Activated T-cell treated with anti-CD3 and anti-CD28 coated beads, Interleukin-2, amount 50 U/mL, for 72 hours (primary cell): ENCODE measurements at regions not wholly inside any gene's neighbourhood (a gene's known extent, or its start where the extent isn't known, plus 50 kb on each side); places are given as distances from the start of the nearest gene placed in this dataset.
"Not testable (repeated sequence)": the region's sequence is repeated elsewhere in the genome, so short reads cannot be mapped to it uniquely, and the experiment has no call there.

Source experiments
- ATAC-seq, 2 donors: fragments of 150-1000 bp; cut with Tn5 transposase; replicated peaks in 1 of 2; 2 replicates each; pipeline ENCODE4 v1.10.0; 2021; ENCODE audit warnings: moderate library complexity in 2 of 2, mild to moderate bottlenecking in 1 of 2
- DNase-seq, 2 donors: peaks; one replicate each; pipeline ENCODE4 v3.0.0; 2021 to 2022; ENCODE audit warnings: mixed read lengths in 1 of 2
- H3K27ac Mint-ChIP-seq: one replicate; pipeline ENCODE4 v1.8.0; 2022; ENCODE audit warnings: mild to moderate bottlenecking, moderate library complexity, mixed read lengths
- H3K27me3 Mint-ChIP-seq: one replicate; pipeline ENCODE4 v1.8.0; 2022; ENCODE audit warnings: low read depth, mixed read lengths
- H3K36me3 Mint-ChIP-seq, 2 donors: one replicate each; pipeline ENCODE4 v1.8.0; 2022; ENCODE audit warnings: mixed read lengths in 2 of 2, mild to moderate bottlenecking in 1 of 2; ENCODE audit not compliant: insufficient read depth in 2 of 2
- H3K4me1 Mint-ChIP-seq: one replicate; pipeline ENCODE4 v1.8.0; 2022; ENCODE audit warnings: low read depth, mixed read lengths
- H3K4me3 Mint-ChIP-seq, 2 donors: one replicate each; pipeline ENCODE4 v1.8.0; 2022; ENCODE audit warnings: mild to moderate bottlenecking in 2 of 2, mixed read lengths in 2 of 2, moderate library complexity in 2 of 2
- H3K9me3 Mint-ChIP-seq, 2 donors: one replicate each; pipeline ENCODE4 v1.8.0; 2022; ENCODE audit warnings: mixed read lengths in 2 of 2

- Mint-ChIP-seq H3K27ac (no peak overlapping the region), H3K4me1 (no peaks in the 10 kb centered on the region), H3K4me3 (no peak overlapping the region), H3K27me3 (peaks cover 6% of the 10 kb centered on the region), H3K36me3 (no peaks in the 10 kb centered on the region), H3K9me3 (peaks cover 0 to 3% of the 10 kb centered on the region in 2 donors)
- ATAC-seq: no peak
- DNase-seq: no peak
Observed at GRCh38 chr7:113301141-113301540, 182.8 kb upstream of the SMIM30 start.

GRCh38 chr7:113299748-113300147, 181.4 kb upstream of the SMIM30 start:
- H3K4me1 Mint-ChIP-seq: no peaks in the 10 kb centered on the region
- ATAC-seq (no peak), DNase-seq (no peak)
- no peak overlapping the region for H3K4me3 Mint-ChIP-seq
- no peak overlapping the region for H3K27ac Mint-ChIP-seq
- peaks cover 6% of the 10 kb centered on the region for H3K27me3 Mint-ChIP-seq
- peaks cover 0 to 3% of the 10 kb centered on the region in 2 donors for H3K9me3 Mint-ChIP-seq
- H3K36me3 Mint-ChIP-seq: no peaks in the 10 kb centered on the region

DNA sequence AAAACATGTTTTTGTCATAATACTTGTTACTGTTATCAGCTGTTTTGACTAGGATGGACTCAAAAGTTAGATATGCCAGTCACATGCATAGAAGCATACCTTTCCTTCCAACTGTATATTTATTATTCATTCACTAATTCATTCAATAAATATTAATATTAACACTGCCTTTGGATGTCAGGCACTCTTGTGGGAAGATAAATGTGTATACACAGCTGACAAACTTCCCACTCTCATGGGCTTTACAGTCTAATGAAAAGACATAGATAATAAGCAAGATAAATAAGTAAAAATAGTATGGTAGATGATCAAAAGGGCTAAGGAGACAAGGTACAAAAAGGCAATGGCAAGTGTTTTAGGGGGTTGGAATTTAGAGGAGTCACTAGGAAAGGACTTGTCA, 180.1 kb upstream of the SMIM30 start:
- Mint-ChIP-seq H3K36me3 (no peaks in the 10 kb centered on the region), H3K4me3 (no peak overlapping the region), H3K4me1 (no peaks in the 10 kb centered on the region), H3K9me3 (peaks cover 0 to 3% of the 10 kb centered on the region in 2 donors), H3K27ac (no peak overlapping the region), H3K27me3 (peaks cover 6% of the 10 kb centered on the region)
- DNase-seq (no peak), ATAC-seq (no peak)

- DNase-seq (no peak), ATAC-seq (no peak)
- Mint-ChIP-seq H3K36me3 (no peaks in the 10 kb centered on the region), H3K27ac (no peak overlapping the region), H3K4me3 (no peak overlapping the region), H3K27me3 (peaks cover 6% of the 10 kb centered on the region), H3K9me3 (no peaks in the 10 kb centered on the region), H3K4me1 (no peaks in the 10 kb centered on the region)
Observed at GRCh38 chr7:113294750-113295149, 176.4 kb upstream of the SMIM30 start.

DNA sequence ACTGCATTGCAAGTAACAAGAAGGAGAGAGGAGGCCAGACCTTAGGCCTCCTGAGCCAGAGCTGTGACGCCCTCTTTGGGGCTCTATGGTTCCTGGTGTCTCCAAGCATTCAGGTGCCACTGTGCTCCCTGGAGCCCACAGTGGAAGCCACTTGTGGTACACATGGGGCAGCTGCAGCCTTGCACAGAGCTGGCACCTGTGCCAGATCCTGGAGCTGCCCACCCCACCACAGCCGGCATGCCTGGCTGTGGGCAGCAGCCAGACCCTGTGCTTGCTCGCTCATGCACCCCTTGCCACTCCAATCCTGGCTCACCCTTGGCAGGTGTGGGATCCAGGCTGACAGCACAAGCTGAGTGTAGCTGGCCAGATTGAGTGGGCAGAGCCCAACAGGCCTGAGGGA, 173.8 kb upstream of the SMIM30 start:
- DNase-seq (no peak), ATAC-seq (no peak)
- H3K27me3 Mint-ChIP-seq: peaks cover 5% of the 10 kb centered on the region
- no peaks in the 10 kb centered on the region for H3K36me3 Mint-ChIP-seq
- no peaks in the 10 kb centered on the region for H3K9me3 Mint-ChIP-seq
- no peak overlapping the region for H3K4me3 Mint-ChIP-seq
- no peak overlapping the region for H3K27ac Mint-ChIP-seq
- no peaks in the 10 kb centered on the region for H3K4me1 Mint-ChIP-seq

GRCh38 chr7:113291058-113291457, 172.7 kb upstream of the SMIM30 start:
- DNase-seq (no peak), ATAC-seq (no peak)
- Mint-ChIP-seq H3K27me3 (no peaks in the 10 kb centered on the region), H3K4me3 (no peak overlapping the region), H3K27ac (no peak overlapping the region), H3K9me3 (no peaks in the 10 kb centered on the region), H3K4me1 (no peaks in the 10 kb centered on the region), H3K36me3 (no peaks in the 10 kb centered on the region)

DNA sequence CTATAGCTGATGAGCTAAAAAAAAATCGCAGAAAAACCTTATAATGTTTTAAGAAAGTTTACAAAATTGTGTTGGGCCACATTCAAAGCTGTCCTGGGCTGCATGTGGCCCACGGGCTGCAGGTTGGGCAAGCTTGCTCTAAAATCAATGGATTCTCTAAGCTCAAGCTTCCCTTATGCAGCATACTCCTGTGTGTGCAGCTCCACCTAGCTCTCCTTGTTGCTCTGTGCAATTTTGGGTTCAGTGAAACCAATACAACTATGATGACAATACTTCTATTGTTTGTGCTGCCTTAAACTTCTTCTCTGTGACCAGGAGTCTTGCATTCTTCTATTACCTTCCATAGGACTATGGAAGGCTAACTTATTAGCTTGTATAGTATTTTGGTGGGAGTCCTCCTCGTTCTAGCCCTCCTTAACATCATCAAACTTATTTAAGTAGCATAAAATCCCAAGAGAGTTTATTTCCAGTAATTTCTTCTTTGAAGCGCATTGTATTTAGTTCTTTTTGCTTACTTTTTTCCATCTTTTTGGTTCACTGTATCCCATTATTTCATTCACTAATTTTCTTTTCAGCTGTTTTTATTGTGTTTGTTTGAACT, 170.9 kb upstream of the SMIM30 start:
- H3K4me1 Mint-ChIP-seq: no peaks in the 10 kb centered on the region
- peaks cover 8% of the 10 kb centered on the region for H3K27me3 Mint-ChIP-seq

DNA sequence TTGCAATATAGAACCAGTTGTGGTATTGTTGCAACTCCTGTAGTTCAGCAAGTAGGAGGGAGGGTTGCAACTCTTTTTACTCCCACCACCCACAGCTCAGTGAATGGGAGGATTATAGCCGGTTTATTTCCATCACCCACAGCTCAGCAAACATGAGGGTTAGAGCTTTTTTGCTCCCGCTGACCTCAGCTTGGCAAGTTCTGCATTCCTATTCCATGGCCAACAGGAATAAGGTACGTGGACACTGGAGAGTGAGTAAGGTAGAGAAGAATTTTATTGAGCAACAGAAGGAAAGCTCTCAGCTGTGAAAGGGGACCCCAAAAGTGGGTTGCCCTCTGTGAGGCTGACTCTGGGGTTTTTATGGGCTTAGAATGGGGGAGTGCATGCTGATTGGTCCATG, 167.1 kb upstream of the SMIM30 start:
- H3K27ac Mint-ChIP-seq: no peak overlapping the region
- DNase-seq: no peak
- no peaks in the 10 kb centered on the region for H3K36me3 Mint-ChIP-seq
- peaks cover 0 to 1% of the 10 kb centered on the region in 2 donors for H3K9me3 Mint-ChIP-seq
- peaks cover 5% of the 10 kb centered on the region for H3K4me1 Mint-ChIP-seq
- ATAC-seq: no peak
- peaks cover 8% of the 10 kb centered on the region for H3K27me3 Mint-ChIP-seq
- no peak overlapping the region for H3K4me3 Mint-ChIP-seq

More for the DNA sequence above, 170.9 kb upstream of the SMIM30 start:
- no peaks in the 10 kb centered on the region for H3K9me3 Mint-ChIP-seq
- ATAC-seq: no peak
- no peak overlapping the region for H3K27ac Mint-ChIP-seq
- H3K36me3 Mint-ChIP-seq: no peaks in the 10 kb centered on the region
- H3K4me3 Mint-ChIP-seq: no peak overlapping the region
- no peak for DNase-seq

- peaks cover 0 to 1% of the 10 kb centered on the region in 2 donors for H3K9me3 Mint-ChIP-seq
- H3K27ac Mint-ChIP-seq: no peak overlapping the region
Observed at GRCh38 chr7:113283861-113284260, 165.5 kb upstream of the SMIM30 start.

GRCh38 chr7:113282875-113283274, 164.5 kb upstream of the SMIM30 start:
- H3K27ac Mint-ChIP-seq: no peak overlapping the region
- DNase-seq: no peak
- H3K9me3 Mint-ChIP-seq: peaks cover 0 to 1% of the 10 kb centered on the region in 2 donors
- ATAC-seq: peak; percentile 58 to 87
- H3K4me1 Mint-ChIP-seq: peaks cover 5% of the 10 kb centered on the region
- H3K4me3 Mint-ChIP-seq: no peak overlapping the region
- no peaks in the 10 kb centered on the region for H3K36me3 Mint-ChIP-seq
- H3K27me3 Mint-ChIP-seq: peaks cover 8% of the 10 kb centered on the region

More at GRCh38 chr7:113283861-113284260, 165.5 kb upstream of the SMIM30 start:
- Mint-ChIP-seq H3K4me3 (no peak overlapping the region), H3K27me3 (peaks cover 8% of the 10 kb centered on the region), H3K4me1 (peaks cover 5% of the 10 kb centered on the region), H3K36me3 (no peaks in the 10 kb centered on the region)
- DNase-seq (no peak), ATAC-seq (no peak)

DNA sequence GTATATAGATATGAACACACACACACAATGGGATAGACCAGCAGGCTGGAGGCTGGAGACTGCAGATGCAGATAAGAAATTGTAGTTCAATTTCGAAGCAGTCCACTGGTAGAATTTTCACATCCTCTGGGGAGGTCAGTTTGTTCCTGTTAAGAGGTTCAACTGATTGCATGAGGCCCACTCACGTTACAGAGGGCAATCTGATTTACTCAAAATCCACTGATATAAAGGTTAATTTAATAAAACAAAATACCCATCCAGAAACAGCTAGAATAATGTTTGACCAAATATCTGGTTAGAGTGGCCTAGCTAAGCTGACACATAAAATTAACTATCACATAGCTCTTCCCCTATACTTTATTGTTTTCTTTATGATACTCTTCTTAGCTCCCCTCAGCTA, 162.9 kb upstream of the SMIM30 start:
- Mint-ChIP-seq H3K27me3 (peaks cover 8% of the 10 kb centered on the region), H3K36me3 (no peaks in the 10 kb centered on the region), H3K4me1 (peaks cover 5% of the 10 kb centered on the region), H3K27ac (no peak overlapping the region), H3K9me3 (peaks cover 0 to 1% of the 10 kb centered on the region in 2 donors), H3K4me3 (no peak overlapping the region)
- DNase-seq: no peak
- no peak for ATAC-seq

DNA sequence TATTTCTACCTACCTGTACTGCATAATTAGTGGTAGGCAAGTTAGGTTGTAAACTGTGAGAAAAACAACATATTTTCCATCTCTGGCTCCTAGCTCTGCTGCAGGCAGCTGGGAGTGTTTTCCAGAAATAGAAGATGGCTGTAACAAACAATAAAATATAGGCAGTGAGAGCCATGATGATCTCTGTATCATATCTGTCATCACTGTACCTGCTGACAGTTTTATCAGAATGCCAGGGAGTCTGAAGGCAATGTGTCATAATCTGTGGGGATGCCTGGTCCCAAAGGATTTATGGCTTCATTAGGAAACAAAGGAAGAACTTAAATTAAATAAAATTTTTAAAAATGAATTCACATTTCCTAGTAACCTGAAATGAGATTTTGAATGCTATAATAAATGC, 160.9 kb upstream of the SMIM30 start:
- ATAC-seq (no peak), DNase-seq (no peak)
- Mint-ChIP-seq H3K9me3 (peaks cover 2 to 5% of the 10 kb centered on the region in 2 donors), H3K36me3 (peaks cover 0 to 3% of the 10 kb centered on the region in 2 donors), H3K27me3 (no peaks in the 10 kb centered on the region), H3K27ac (no peak overlapping the region), H3K4me1 (peaks cover 5% of the 10 kb centered on the region), H3K4me3 (no peak overlapping the region)

DNA sequence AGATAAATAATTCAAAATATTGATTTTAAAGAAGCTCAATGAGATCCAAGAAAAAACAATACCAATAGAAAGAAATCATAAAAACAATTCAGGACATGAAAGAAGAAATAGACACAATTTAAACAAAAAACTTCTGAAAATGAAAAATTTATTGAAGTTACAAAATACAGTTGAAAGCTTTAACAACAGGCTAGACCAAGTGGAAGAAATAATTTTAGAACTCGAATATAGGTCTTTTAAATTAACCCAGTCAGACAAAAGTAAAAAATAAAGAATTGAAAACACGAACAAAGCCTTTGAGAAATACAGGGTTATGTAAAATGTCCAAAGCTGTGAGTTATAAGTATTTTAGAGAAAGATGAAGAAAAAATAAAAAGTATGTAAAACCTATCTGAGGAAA, 152.4 kb upstream of the SMIM30 start:
- H3K4me1 Mint-ChIP-seq: no peaks in the 10 kb centered on the region

GRCh38 chr7:113269592-113269991, 151.2 kb upstream of the SMIM30 start:
- H3K36me3 Mint-ChIP-seq, ATAC-seq, H3K4me1 Mint-ChIP-seq, H3K27me3 Mint-ChIP-seq, H3K4me3 Mint-ChIP-seq, H3K27ac Mint-ChIP-seq, DNase-seq: not testable (repeated sequence)
- peaks cover 12 to 26% of the 10 kb centered on the region in 2 donors for H3K9me3 Mint-ChIP-seq

More for the DNA sequence above, 152.4 kb upstream of the SMIM30 start:
- H3K27me3 Mint-ChIP-seq: no peaks in the 10 kb centered on the region
- no peak overlapping the region for H3K4me3 Mint-ChIP-seq
- H3K36me3 Mint-ChIP-seq: peaks cover 6% of the 10 kb centered on the region in 2 donors
- ATAC-seq (no peak), DNase-seq (no peak)
- no peak overlapping the region for H3K27ac Mint-ChIP-seq
- H3K9me3 Mint-ChIP-seq: peaks cover 16 to 28% of the 10 kb centered on the region in 2 donors
